Eye (tissue), 1 donor: ENCODE measurements at regions not wholly inside any gene's neighbourhood (a gene's known extent, or its start where the extent isn't known, plus 50 kb on each side); places are given as distances from the start of the nearest gene placed in this dataset.
A peak's percentile ranks its signal among the peaks of the same experiment; 100 is the strongest.

ENCODE experiments used
- DNase-seq: peaks from one replicate; pipeline ENCODE4 v3.0.0-alpha.2; 2015

DNA sequence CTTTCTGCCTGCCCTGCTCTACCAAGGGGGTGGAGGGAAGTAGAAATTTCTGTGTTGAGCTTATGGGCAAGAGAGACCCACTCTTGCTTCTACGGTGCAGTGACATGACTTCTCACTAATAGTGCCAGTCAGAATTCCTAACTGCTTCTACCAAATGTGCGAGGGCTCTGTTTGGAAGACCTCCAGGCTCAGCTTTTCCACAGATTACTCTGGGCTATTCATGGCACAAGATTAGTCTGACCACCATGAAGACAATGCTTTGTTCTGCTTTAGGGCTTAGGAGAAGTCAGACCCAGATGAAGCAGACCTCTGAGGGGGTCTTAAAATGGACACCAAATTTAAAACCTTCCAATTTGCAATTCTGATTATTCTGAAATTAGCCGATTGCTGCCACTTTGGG lies 195.9 kb upstream of the TBC1D5 start:
- no peak for DNase-seq

GRCh38 chr3:17936736-17937480 lies 194.5 kb upstream of the TBC1D5 start:
- no peak for DNase-seq

DNA sequence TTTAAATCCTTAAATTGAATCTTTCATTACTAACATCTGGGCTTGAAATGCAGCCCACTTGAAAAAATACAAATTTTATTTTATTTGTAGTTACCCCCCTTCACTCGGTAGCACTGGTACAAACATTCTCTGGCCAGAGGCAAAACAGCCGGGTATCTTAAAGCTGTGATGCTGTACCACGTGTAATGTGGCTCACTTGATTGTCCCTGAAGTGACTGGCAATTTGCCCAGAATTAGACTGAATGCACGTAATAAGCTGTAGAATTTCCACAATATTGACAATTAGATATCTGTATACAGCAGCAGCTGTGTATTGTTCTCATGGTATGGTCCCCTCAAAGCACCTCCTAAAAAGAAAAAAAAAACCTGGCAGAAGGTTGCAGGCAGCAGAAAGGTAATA lies 192.8 kb upstream of the TBC1D5 start:
- DNase-seq = peak; percentile 77

DNA sequence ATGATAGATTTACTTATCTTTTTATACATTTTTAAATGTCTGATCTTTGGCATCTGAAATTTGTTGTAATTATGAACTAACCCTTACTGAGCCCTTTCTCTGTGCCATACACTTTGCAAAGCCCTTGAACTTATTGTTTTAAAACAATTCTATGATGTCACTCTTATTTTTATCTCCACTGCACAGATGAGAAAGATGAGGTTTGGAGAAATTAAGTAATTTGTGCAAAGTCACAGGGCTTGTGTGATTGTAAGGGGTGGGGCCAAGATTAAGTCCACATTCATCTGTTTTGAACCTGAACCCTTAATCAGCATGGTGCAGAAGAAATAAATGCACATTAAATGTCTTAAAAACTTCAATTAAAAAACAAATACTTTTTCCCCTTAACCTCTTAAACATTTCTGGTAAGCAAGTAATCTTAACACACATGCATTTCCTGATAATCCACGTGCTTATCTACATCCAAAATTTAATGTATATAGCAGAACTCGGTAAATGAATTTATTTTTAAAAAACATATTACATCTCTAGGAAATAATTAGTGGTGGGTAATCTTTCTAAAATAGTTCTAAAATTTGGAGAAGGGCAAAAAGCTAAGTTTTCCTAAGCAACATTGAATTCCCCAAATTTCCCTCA lies 189.8 kb upstream of the TBC1D5 start:
- DNase-seq = no peak

- DNase-seq = no peak
Observed at GRCh38 chr3:17931131-17931530, 188.7 kb upstream of the TBC1D5 start.

GRCh38 chr3:17928502-17929145 lies 186.2 kb upstream of the TBC1D5 start:
- DNase-seq = no peak

DNA sequence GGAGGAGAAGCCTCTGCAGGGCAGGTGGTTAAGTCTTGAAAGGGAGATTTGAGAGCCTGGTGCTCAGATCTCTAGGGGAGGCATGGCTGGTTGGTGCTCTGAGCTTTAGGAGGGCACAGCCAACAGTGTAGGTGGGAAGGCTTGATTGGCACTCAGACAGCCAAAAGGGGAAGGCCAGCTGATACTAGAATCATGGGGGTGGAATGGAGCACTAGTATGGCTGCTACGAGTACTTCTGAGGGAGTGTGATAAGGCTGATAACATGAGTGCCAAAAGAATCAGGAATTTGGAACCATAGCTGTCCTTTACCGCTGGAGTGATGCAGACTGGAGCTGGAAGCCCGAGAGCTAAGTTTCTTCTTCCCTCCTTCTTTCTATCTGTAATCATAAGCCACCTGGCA lies 184.6 kb upstream of the TBC1D5 start:
- DNase-seq = no peak

DNA sequence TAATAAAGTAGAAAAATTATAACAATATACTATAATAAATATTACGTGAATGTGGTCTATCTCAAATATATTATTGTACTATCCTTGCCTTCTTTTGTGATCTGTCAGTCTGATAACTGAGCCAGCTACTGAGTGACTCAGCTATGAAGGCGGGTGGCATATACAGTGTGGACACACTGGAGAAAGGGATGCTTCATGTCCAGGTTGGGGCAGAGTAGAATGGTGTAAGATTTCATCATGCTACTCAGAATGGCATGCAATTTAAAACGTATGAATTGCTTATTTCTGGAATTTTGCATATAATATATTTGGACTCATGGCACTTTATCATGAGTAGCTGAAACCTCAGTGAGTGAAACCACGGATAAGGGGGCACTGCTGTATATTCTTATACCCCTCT lies 172.9 kb upstream of the TBC1D5 start:
- no peak for DNase-seq

DNA sequence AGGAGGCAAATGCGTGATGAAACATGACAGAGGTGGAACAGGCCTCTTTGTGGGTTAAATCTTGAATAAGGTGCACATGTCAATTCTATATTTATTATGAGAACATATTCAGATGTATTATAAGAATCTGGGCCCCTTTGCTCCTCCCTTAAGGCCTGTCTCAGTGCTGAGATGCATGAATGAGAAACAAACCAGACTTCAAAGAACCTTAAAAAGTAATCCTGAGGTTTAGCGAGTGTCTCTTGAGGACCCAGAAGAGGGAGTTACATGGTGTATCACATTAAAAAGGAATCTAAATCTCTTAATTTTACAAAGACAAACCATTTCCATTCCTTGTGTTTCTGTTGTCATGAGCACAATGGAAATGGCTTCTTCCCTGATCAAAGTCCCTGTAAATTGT lies 170.9 kb upstream of the TBC1D5 start:
- peak; percentile 5 for DNase-seq

DNA sequence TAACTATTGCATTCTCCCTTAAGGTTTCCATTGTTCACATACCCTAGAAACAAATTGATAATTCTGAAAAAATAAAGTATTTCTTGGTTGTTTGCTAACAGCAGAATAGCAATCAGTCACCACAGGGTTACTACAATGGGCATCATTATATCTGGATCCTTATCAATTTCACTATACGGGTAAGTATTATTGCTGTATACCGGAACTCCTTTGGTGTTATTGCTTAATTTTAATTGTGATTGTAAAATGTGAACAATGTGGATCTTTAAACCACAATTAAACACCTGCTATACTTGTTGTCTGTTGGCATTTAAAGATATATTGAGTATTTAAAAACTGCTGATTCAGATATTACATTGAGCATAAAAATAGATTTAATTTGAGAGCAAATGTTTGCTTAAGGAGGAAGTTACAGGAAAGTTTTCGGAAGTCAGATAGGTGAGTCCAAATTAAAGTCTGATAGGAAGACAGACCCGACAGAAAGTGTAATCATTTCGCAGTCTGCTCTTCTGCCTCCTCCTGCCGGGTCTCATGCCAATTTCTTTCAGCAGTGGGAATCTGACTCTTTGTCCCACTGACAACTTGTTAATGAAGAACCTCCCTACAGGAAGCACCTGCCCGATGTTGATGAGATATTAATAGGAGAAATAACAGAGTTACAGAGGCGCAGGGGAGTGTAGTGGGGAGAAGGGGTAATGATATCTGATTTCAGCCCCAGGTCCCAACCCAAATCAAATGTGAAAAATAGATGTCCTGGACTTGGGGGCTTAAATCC lies 169.7 kb upstream of the TBC1D5 start:
- DNase-seq = no peak

DNA sequence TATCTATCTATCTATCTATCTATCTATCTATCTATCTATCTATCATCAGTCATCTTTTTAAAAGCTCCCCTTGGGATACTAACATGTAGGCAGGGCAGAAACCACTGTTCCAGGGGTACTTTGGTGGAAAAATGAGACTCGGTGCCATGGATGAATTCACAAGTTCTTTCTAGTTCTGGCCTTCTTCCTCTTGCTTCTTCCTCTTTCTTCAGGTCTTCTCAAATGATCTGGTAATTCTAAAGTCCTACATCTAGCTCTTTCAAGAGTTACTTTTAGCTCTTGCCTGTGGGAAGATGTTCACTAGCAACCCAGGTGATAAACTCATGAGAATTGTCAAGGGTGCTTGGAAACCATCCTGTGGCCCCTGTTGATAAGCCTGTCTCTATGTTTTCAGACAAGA lies 168.5 kb upstream of the TBC1D5 start:
- no peak for DNase-seq

- no peak for DNase-seq
Observed at GRCh38 chr3:17909714-17910113, 167.3 kb upstream of the TBC1D5 start.

DNA sequence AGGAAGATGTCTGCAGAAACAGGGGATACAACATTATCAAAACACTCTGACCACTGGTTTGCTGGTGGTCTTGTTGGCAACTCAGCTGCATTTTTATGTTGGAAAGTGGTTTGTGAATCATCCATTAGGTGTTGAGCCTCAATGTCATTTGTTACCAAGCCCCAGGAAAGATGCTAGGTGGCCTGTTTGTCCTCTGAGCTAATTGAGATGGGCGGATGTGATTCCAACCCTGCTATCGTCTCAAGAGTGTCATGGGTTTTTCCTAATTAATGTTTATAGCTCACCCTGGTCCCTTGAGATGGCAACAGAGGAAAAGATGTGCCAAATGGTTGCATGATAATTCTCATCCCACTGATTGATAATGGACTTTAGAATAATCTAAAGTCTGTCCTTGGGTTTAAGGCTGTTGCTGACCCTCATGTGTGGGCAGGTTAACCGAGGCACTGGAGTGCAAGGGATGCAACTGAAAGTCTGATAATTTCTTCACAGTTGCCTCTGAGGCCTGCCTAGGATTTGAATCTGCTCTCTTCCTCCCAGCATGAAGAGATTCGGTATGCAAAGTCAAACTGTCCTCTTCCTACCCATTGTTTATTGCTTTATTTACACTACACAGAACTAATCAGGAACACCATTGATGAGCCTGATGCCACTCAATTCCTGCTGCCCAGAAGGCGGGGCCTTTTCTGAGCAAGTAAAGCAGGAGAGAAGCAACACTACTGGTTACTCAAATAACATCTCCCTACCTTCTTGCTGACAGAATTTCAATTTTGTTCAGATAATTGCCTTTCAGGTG lies 166.2 kb upstream of the TBC1D5 start:
- no peak for DNase-seq

DNA sequence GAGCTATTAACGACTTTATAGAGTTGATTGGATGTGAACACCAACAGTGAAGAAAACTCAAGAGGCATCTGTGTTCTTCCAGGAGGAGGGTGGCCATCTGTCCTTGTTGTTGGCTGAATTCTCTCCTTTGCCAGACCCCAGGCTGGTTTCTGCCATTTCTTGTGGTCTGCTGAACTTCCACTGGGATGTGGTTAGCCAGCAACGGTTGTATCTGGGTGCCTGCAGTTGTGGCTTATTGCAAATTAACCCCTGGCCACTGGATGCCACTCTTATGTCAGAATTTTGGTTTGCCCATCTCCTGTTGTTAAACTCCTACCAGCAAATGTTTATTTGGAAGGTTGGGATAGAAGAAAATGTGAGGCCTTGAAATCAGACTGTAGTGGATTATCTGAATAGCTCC lies 163.6 kb upstream of the TBC1D5 start:
- no peak for DNase-seq

- DNase-seq = no peak
Observed at GRCh38 chr3:17901893-17902292, 159.5 kb upstream of the TBC1D5 start.

DNA sequence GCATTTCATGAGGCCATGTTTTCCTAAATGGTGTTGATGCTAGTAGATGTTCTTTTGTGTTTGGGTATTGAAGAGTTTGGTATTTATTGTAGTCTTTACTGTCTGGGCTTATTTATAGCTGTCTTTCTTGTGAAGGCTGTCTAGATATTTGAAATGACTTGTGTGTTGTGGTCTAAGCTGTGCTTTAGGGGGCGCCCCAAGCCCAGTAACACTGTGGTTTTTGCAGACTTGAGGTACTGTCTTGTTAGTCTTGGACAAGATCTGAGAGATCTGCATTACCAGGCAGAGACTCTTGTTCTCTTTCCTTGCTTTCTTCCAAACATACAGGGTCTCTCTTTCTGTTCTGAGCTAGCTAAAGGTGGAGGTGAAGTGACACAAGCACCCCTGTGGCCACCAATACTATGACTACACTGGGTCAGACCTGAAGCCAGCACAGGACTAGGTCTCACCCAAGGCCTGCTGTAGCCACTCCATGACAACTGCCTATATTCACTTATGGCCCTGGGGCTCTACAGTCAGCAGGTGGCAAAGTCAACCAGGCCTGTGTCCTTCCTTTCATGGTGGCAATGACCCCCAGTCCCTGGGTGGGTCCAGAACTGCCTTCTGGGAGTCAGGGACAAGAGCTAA lies 152.1 kb upstream of the TBC1D5 start:
- DNase-seq = no peak

DNA sequence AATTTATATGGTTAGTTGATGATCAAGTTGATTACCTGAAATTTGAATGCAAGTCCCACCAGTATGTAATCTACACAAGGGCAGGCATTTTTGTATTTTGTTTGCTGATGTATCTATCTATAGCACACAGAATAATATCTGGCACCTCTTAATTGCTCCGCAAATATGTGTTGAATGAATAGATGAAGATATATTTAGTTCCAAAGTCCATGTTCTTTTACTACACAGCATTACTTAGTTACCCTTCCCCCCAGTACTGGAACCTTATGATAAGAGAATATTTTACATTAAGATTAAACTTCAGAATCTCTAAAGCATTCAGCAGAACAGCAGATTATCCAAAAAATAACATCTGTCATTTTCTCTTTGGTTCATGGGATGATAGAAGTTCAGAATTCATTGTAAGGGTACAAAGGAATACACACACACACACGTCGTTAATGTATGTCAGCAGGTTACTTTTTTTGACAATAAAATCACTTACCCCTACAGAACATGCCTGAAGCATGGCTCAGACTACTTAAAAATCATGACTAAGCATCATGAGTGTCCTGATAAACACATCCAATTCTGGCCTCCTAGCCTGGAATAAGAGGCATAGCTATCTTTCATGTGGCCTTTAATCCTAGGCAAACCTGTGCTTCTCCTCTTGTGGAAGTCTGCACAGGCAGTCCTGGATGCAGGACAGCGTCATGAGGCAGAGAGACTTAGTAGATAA lies 148.9 kb upstream of the TBC1D5 start:
- DNase-seq = no peak

DNA sequence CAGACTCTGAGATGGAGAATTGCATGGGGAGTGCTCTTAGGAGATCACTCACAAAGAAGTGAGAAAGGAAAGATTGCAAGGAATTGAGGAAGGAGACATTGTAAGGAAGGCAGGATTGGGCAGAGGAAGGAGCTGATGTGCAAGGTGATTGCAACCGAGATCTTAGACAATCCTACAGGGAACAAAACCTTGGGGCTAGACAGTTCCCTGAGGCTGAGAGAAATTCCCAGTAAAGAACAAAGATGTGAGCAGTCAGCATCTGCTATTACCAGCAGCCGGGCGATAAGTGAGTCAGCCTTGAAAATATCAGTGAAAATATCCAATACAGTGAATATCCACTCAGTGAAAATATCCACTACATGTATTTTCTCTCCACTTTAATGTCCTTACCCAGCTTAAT lies 143.6 kb upstream of the TBC1D5 start:
- DNase-seq = no peak

DNA sequence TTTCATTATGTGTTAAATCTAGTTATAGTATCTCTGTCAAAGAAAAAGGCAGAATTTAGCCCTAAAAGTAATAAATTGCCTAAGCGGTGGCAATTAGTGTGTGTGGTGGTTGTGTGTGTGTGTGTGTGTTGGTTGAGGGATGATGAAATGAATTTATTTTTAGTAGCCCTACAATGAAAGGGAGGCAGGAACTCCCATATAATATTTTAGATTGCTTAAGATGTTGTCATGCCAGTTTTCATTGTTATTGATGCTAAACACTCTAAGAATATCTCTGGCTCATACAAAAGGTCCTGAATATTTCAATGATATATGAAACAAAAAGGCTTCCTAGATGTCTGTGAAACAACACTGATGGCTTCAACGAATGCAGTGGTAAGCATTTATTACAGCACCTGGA lies 140.6 kb upstream of the TBC1D5 start:
- no peak for DNase-seq

DNA sequence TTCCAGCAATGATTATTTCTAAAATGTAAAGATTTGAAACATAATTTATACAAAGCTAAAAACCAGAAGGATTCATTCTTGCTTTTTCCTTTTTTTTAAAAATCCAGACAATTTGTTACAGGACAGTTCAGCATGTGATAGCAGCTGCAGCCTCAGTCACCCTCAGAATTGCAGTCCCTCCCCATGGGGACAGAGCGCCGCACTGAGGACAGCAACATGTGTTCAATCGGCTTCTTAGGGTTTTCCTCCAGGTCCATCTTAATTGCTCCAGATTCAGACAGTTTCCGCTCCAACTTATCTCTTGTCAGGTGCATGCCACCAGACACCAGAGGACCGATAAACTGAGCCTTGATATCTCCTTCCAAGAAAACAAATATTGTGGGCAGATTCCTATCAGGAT lies 134.9 kb upstream of the TBC1D5 start:
- DNase-seq = no peak

- no peak for DNase-seq
Observed at GRCh38 chr3:17874636-17875035, 132.2 kb upstream of the TBC1D5 start.

DNA sequence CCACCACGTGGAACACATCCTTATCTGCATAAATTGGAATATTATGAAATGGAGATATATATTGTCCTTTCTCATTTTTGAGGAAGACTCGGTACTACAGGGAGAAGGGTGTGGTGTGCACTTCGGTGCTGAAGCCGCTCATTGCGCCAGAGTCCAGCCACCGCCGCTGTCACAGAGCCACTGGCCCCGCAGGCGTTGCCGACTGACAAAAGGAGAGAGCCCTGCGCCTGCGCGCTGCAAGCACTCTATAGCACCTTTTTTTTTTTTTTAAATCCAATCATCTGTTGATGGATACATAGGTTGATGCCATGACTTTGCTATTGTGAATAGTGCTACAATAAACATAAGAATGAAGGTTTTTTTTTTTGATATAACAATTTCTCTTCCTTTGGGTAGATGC lies 130.0 kb upstream of the TBC1D5 start:
- no peak for DNase-seq
